Nephron (organoid): ENCODE measurements at regions not wholly inside any gene's neighbourhood (a gene's known extent, or its start where the extent isn't known, plus 50 kb on each side); places are given as distances from the start of the nearest gene placed in this dataset.
A peak's percentile ranks its signal among the peaks of the same experiment; 100 is the strongest.

Source experiments
- H3K27ac Mint-ChIP-seq, 3 experiments: 2 replicates each; pipeline ENCODE4 v1.8.0; 2020; ENCODE audit warnings: mixed read lengths in 3 of 3, mild to moderate bottlenecking in 2 of 3, moderate library complexity in 1 of 3
- H3K27me3 Mint-ChIP-seq: 2 replicates; pipeline ENCODE4 v1.8.0; 2021; ENCODE audit warnings: low read depth, mild to moderate bottlenecking, moderate library complexity, mixed read lengths
- H3K36me3 Mint-ChIP-seq: 2 replicates; pipeline ENCODE4 v1.8.0; 2020; ENCODE audit warnings: low read depth, mixed read lengths
- H3K4me1 Mint-ChIP-seq: 2 replicates; pipeline ENCODE4 v1.8.0; 2020; ENCODE audit warnings: mixed read lengths
- H3K4me3 Mint-ChIP-seq, 3 experiments: 2 replicates each; pipeline ENCODE4 v1.8.0; 2020; ENCODE audit warnings: mild to moderate bottlenecking in 3 of 3, mixed read lengths in 3 of 3, moderate library complexity in 2 of 3
- H3K9me3 Mint-ChIP-seq: 2 replicates; pipeline ENCODE4 v1.8.0; 2020; ENCODE audit warnings: mixed read lengths
- TF ChIP-seq, protein P1 (sequence below), 3 experiments: fragments of 200-600 bp; sonication (generic); IDR thresholded peaks; one replicate each; pipeline ENCODE4 v1.5.0; 2021; ENCODE audit warnings: antibody characterized with exemption in 3 of 3; ENCODE audit not compliant: unreplicated experiment in 3 of 3

DNA sequence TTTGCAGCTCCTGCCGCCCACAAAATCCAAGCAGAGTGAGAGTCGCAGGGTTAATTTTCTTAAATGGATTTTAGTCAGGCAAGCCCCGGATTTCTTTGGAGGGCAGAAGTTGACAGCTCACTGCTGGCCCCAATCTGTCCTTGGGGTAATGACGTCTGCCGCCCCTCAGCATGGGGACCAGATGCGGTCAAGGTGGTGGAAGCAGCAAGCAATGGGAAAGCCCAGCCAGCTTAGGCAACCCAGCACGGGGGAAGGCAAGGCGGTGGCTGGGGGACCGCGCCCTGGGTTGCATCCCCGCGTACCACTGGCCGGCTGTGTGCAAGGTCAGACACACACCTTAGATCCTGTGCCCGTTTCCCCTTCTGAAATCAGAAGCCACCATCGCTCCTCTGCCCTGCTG lies 321.7 kb downstream of the C16orf95 start:
- Mint-ChIP-seq H3K4me3 (no peak overlapping the region), H3K9me3 (peaks cover 4% of the 10 kb centered on the region), H3K36me3 (no peaks in the 10 kb centered on the region), H3K4me1 (peaks cover 20% of the 10 kb centered on the region), H3K27me3 (peaks cover 75% of the 10 kb centered on the region), H3K27ac (peak overlapping the region in 1 of 3 experiments; percentile 73)
- TF ChIP-seq, protein P1, sequence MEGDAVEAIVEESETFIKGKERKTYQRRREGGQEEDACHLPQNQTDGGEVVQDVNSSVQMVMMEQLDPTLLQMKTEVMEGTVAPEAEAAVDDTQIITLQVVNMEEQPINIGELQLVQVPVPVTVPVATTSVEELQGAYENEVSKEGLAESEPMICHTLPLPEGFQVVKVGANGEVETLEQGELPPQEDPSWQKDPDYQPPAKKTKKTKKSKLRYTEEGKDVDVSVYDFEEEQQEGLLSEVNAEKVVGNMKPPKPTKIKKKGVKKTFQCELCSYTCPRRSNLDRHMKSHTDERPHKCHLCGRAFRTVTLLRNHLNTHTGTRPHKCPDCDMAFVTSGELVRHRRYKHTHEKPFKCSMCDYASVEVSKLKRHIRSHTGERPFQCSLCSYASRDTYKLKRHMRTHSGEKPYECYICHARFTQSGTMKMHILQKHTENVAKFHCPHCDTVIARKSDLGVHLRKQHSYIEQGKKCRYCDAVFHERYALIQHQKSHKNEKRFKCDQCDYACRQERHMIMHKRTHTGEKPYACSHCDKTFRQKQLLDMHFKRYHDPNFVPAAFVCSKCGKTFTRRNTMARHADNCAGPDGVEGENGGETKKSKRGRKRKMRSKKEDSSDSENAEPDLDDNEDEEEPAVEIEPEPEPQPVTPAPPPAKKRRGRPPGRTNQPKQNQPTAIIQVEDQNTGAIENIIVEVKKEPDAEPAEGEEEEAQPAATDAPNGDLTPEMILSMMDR (IDR thresholded peaks at IDR 0.05; ENCODE audit: unreplicated experiment in 3 of 3), result no peak

DNA sequence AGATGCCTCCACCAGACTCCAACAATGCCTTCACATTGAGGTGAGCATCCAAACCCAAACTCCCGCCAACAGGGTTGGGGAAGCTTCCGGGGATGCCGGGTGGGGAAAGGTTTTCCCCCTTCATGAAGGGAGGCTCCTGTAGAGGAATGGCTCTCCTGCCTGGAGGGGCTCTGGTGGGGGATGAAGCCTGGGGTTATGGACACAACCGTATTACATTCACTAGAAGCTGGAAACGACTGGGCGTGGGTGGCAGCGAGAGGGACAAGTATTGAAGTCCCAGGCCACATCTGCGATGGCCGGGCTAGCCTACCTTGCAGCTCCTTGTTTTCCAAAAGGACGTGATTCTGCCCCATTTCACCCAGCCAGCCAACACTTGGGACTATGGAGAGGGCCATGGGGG lies 321.1 kb downstream of the C16orf95 start:
- Mint-ChIP-seq H3K4me3 (no peak overlapping the region), H3K4me1 (peaks cover 19% of the 10 kb centered on the region), H3K27me3 (peaks cover 68% of the 10 kb centered on the region), H3K36me3 (no peaks in the 10 kb centered on the region), H3K9me3 (peaks cover 9% of the 10 kb centered on the region), H3K27ac (no peak overlapping the region)
- TF ChIP-seq, protein P1 (IDR thresholded peaks at IDR 0.05; ENCODE audit: unreplicated experiment in 3 of 3), result no peak

DNA sequence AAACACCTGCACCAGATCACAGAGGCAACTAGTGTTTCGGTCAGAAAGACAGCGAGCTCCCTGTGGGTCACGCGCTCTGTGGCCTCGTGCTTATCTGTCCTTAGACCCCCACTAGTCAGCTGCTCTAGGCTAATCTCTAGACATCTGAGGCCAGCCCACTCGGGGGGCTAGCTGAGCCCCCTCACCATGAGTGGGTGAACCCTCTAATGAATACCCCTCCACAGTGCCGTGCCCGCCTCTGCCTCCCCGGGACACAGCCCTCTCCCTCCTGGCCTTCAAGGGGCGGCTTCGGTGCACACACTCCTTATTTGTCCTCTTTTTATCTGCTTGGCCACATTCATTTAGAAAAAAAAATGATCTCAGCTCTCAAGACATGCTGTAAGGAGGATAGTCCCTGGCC lies 320.1 kb downstream of the C16orf95 start:
- no peak overlapping the region for H3K4me3 Mint-ChIP-seq
- H3K4me1 Mint-ChIP-seq, result peaks cover 19% of the 10 kb centered on the region
- H3K27ac Mint-ChIP-seq, result no peak overlapping the region
- H3K9me3 Mint-ChIP-seq, result peaks cover 9% of the 10 kb centered on the region
- TF ChIP-seq, protein P1 (IDR thresholded peaks at IDR 0.05; ENCODE audit: unreplicated experiment in 3 of 3), result no peak
- peaks cover 63% of the 10 kb centered on the region for H3K27me3 Mint-ChIP-seq
- H3K36me3 Mint-ChIP-seq, result no peaks in the 10 kb centered on the region

DNA sequence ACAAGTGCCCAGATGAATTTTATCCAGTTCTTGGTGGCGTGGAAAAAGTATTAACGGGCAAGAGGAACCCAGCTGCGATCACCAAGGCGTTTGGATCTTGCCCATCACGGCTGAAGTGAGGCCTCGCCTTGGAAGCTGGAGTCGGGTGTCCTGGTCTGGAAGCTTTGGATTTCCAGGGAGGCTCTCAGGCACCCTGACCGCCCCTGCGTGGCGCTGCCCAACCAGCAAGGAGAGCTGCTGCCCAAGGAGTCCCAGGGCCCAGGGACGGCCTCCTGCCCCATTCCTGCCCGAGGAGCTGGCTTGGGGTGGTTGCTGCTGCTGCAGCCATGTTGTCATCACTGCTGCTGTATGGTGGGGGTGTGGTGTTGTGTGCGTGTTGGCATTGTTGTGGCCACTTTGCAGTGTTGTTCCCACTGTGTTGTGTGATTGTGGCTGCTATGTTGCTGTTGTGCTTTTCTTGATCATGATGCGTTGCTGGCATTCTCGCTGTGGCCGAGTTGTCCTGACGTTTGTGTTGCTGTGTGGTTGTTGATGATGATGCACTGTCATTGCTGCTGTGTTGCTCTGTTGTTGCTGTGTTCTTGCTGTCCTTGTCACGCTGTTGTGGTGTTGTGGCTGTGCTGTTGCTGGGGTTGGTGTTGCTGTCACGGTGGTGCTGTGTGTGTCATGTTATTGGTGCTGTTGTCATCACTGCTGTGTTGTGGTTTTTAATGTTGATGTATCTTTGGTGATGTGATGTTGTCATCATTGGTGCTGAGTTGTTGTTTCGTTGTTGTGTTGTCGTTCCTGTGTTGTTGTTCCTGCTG lies 318.8 kb downstream of the C16orf95 start:
- Mint-ChIP-seq H3K9me3 (peaks cover 9% of the 10 kb centered on the region), H3K27me3 (peaks cover 58% of the 10 kb centered on the region), H3K4me1 (peaks cover 20% of the 10 kb centered on the region), H3K27ac (peak overlapping the region in 1 of 3 experiments; percentile 39), H3K36me3 (peaks cover 5% of the 10 kb centered on the region), H3K4me3 (no peak overlapping the region)
- TF ChIP-seq, protein P1 (IDR thresholded peaks at IDR 0.05; ENCODE audit: unreplicated experiment in 3 of 3), result no peak

DNA sequence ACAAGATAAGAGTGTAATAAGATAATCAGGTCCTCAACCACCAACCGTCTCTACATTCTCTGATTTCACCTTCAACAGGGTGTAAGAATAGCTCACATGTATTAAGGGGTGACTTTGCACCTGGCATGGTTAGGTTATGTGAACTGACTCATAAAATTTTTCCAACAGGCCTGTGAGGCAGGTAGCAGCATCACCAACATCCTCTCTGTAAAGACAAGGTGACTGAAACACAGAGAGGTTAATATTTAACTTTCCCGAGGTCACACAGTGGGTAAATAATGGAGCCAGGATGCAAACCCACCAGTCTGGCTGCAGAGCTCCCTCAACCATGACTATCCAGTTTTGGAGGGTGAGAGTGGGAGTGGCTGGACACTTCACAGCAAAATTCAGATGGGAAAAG lies 317.2 kb downstream of the C16orf95 start:
- Mint-ChIP-seq H3K27ac (peak overlapping the region in 1 of 3 experiments; percentile 88), H3K4me3 (no peak overlapping the region), H3K36me3 (peaks cover 5% of the 10 kb centered on the region), H3K4me1 (peaks cover 14% of the 10 kb centered on the region), H3K9me3 (peaks cover 9% of the 10 kb centered on the region), H3K27me3 (peaks cover 45% of the 10 kb centered on the region)
- TF ChIP-seq, protein P1 (IDR thresholded peaks at IDR 0.05; ENCODE audit: unreplicated experiment in 3 of 3), result no peak
